Type B pancreatic cell (in vitro differentiated cells): ENCODE measurements at regions not wholly inside any gene's neighbourhood (a gene's known extent, or its start where the extent isn't known, plus 50 kb on each side); places are given as distances from the start of the nearest gene placed in this dataset.

Experiments
- DNase-seq: peaks from one replicate; pipeline ENCODE4 v3.0.0; 2021; ENCODE audit warnings: mixed read lengths; ENCODE audit not compliant: unreplicated experiment; ENCODE audit errors: extremely low spot score
- H3K27ac Mint-ChIP-seq: 2 replicates; pipeline ENCODE4 v1.8.0; 2021; ENCODE audit warnings: mild to moderate bottlenecking, mixed read lengths
- H3K27me3 Mint-ChIP-seq: 2 replicates; pipeline ENCODE4 v1.8.0; 2021; ENCODE audit warnings: mixed read lengths
- H3K36me3 Mint-ChIP-seq: 2 replicates; pipeline ENCODE4 v1.8.0; 2021; ENCODE audit warnings: mixed read lengths
- H3K4me1 Mint-ChIP-seq: one replicate; pipeline ENCODE4 v1.8.0; 2021; ENCODE audit warnings: mixed read lengths; ENCODE audit not compliant: unreplicated experiment
- H3K4me3 Mint-ChIP-seq: 2 replicates; pipeline ENCODE4 v1.8.0; 2021; ENCODE audit warnings: mild to moderate bottlenecking, mixed read lengths
- H3K9me3 Mint-ChIP-seq: 2 replicates; pipeline ENCODE4 v1.8.0; 2021; ENCODE audit warnings: mixed read lengths
- TF ChIP-seq, protein P1 (sequence below): fragments of 200-600 bp; sonication (generic); conservative IDR thresholded peaks from 2 replicates; pipeline ENCODE4 v1.5.0; 2021; ENCODE audit warnings: antibody characterized with exemption, mild to moderate bottlenecking

DNA sequence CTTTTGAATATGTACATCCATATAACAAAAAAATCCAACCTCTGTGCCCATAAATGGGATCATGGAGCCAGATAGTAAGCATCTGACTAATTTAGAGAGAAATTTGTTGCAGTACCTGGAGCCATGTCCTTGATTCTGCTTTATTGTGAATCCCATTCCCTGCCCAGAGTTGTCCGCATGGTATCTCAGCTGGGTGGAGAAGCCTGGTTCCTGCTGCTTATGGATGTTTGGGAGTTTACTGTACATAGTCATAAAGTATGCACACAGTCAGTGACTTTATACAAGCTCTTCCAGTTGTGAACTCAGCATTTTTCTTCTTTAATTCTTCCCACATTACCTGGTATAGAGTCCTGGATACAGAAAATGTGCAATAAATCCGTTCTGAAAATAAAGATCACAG, 346.0 kb downstream of the FIGN start:
- Mint-ChIP-seq H3K27me3 (no peaks in the 10 kb centered on the region), H3K4me3 (no peak overlapping the region), H3K36me3 (no peaks in the 10 kb centered on the region), H3K4me1 (no peaks in the 10 kb centered on the region), H3K9me3 (no peaks in the 10 kb centered on the region), H3K27ac (no peak overlapping the region)
- TF ChIP-seq, protein P1, sequence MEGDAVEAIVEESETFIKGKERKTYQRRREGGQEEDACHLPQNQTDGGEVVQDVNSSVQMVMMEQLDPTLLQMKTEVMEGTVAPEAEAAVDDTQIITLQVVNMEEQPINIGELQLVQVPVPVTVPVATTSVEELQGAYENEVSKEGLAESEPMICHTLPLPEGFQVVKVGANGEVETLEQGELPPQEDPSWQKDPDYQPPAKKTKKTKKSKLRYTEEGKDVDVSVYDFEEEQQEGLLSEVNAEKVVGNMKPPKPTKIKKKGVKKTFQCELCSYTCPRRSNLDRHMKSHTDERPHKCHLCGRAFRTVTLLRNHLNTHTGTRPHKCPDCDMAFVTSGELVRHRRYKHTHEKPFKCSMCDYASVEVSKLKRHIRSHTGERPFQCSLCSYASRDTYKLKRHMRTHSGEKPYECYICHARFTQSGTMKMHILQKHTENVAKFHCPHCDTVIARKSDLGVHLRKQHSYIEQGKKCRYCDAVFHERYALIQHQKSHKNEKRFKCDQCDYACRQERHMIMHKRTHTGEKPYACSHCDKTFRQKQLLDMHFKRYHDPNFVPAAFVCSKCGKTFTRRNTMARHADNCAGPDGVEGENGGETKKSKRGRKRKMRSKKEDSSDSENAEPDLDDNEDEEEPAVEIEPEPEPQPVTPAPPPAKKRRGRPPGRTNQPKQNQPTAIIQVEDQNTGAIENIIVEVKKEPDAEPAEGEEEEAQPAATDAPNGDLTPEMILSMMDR, result no peak
- no peak for DNase-seq

DNA sequence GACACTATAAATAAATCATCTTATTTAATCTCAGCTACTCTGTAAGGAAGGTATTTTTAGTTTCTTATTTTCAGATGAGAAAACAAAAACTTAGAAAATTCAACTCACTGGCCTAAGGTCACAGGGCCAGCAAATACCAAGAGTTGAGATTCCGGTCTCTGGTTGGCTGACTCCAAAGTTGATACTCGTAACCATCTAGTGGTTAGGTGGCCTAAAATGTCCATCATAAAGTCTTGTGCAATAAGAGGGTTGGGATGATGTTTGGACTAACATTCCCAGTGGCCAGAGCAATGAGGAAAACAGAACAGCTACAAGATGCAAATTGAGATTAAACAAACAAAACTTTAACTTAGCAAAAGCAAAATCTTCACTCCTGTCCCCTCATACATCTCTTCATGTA, 360.3 kb downstream of the FIGN start:
- TF ChIP-seq, protein P1, result no peak
- no peak for DNase-seq
- Mint-ChIP-seq H3K36me3 (no peaks in the 10 kb centered on the region), H3K4me1 (no peaks in the 10 kb centered on the region), H3K27me3 (no peaks in the 10 kb centered on the region), H3K4me3 (no peak overlapping the region), H3K9me3 (no peaks in the 10 kb centered on the region), H3K27ac (no peak overlapping the region)

DNA sequence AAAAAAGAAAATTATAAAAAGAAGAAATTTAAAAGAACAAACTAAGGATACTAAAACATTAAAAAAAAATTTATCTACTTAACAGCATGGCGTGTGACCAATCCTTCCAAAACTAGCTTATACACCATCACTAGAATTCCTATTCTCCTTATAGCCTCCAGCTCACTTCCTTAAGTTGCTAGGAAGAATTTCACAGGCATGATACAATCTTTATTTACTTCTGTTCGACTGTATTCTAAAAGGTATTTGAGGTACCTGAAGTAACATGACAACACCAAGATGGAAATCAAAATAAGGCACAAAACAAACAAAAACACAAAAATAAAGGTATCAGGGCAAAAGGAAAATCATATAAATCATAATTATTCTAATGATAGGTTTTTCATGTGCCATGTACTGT, 360.7 kb downstream of the FIGN start:
- Mint-ChIP-seq H3K4me3 (no peak overlapping the region), H3K4me1 (no peaks in the 10 kb centered on the region), H3K9me3 (no peaks in the 10 kb centered on the region), H3K27ac (no peak overlapping the region), H3K27me3 (no peaks in the 10 kb centered on the region), H3K36me3 (no peaks in the 10 kb centered on the region)
- DNase-seq, result no peak
- TF ChIP-seq, protein P1, result no peak

DNA sequence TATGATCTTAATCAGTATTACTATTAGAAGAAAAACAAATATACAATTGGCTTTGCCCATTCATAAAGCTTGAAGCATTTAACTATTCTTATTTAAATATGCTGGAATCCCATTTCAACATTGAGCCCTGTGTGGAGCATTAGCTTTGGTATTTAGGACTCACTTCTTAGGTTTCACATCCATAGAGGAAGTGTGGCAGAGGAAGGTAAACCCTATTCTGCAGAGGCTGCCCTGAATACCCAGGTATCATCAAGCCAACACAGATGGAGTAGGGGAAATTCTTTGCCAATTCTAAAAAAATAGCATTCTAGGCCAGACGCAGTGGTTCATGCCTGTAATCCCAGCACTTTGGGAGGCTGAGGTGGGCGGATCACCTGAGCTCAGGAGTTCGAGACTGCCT, 361.5 kb downstream of the FIGN start:
- H3K27ac Mint-ChIP-seq, result no peak overlapping the region
- H3K27me3 Mint-ChIP-seq, result no peaks in the 10 kb centered on the region
- no peaks in the 10 kb centered on the region for H3K4me1 Mint-ChIP-seq
- no peaks in the 10 kb centered on the region for H3K36me3 Mint-ChIP-seq
- DNase-seq, result no peak
- no peak overlapping the region for H3K4me3 Mint-ChIP-seq
- TF ChIP-seq, protein P1, result no peak
- H3K9me3 Mint-ChIP-seq, result no peaks in the 10 kb centered on the region

DNA sequence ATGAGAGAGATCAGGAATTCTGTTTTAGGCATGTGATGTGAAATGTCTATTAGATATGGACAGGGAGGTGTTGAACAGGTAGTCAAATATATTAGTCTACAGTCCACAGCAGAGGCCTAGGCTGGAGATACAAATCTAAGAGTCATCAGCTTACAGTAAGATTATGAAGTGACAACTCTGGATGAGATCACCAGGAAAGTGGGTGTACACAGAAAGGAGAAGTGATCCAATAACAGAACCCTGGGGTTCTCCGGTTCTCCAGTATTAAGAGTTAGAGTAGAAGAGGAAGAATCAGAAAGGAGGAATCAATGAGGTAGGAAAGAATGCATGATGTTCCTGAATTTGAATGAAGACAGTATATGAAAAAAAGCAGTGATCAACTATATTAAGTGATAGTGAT, 362.3 kb downstream of the FIGN start:
- H3K27ac Mint-ChIP-seq, result no peak overlapping the region

More for the DNA sequence above, 362.3 kb downstream of the FIGN start:
- no peak for DNase-seq
- TF ChIP-seq, protein P1, result no peak
- no peak overlapping the region for H3K4me3 Mint-ChIP-seq
- H3K36me3 Mint-ChIP-seq, result no peaks in the 10 kb centered on the region
- no peaks in the 10 kb centered on the region for H3K9me3 Mint-ChIP-seq
- H3K27me3 Mint-ChIP-seq, result no peaks in the 10 kb centered on the region
- H3K4me1 Mint-ChIP-seq, result no peaks in the 10 kb centered on the region
